ENCODE measurements at regions not wholly inside any gene's neighbourhood (a gene's known extent, or its start where the extent isn't known, plus 50 kb on each side); places are given as distances from the start of the nearest gene placed in this dataset.
A peak's percentile ranks its signal among the peaks of the same experiment; 100 is the strongest.

DNA sequence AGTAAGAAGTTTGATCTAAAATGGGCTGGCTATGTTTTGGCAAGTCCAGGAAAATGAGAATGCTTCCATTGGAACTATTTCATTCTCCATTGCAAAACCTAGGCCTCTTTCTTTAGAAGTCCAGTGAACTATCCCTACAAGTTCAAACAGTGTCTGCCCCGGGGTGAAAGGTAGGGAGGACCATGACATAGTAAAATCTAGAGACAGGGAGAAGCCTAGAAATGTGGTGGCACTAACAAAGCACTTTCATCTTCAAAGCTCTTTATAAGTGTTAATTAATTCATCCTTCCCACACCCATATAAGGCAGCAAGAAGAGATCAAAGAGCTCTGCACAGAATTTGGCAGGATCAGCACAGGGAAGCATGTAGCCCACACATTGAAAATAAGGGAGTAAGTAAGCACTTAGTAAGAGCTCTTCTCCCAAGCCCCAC is 214.5 kb downstream of the IRS1 start:
- ATAC-seq (no peak), DNase-seq (no peak)
- intact Hi-C loops (cut with micrococcal nuclease): no loop called here

DNA sequence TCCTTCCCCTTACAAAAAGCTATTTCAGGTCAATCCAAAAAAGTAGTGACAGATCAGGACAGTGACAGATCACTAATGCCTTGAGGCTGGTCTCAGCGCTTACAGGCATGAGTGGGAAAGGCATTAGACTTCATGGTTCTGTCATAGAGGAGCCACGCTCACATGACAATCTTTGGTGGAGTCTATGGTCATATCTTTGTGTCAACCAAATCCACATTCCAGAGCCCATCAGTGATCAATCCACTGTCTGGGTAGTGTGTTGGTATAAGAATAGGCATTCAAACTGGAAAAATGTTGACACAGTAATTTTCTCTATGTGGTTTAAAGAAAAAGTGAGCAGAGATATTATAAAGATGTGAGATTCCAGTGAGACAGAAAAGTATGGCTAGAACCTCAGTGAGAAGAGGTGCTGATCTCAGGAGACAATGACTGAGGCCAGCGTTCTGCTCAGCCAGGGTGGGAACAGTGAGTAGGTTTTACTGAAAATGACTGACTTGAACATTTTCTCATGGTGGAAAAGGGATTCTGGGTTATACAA is 215.0 kb downstream of the IRS1 start:
- intact Hi-C loops (cut with micrococcal nuclease): no loop called here

DNA sequence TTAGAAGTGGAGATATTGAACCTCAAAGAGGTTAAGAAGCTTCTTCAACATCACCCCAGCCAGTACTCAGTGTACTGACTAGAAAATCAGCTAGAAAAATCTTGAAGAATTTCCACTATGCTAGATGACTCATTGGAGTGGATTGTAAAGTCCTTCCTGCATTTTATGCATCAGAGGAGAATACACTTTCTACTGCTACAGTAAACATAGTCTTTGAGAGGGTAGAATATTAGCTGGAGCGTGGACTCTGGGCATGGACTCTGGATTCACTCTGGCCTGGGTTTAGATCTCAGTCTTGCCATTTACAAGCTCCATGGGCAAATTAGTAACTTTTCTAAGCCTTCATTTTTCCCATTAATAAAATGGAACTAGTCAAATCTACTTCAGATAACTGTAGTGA is 215.9 kb downstream of the IRS1 start:
- ATAC-seq: no peak
- intact Hi-C loops (cut with micrococcal nuclease): no loop called here

More for the DNA sequence above, 215.0 kb downstream of the IRS1 start:
- ATAC-seq: no peak
- no peak for DNase-seq

DNA sequence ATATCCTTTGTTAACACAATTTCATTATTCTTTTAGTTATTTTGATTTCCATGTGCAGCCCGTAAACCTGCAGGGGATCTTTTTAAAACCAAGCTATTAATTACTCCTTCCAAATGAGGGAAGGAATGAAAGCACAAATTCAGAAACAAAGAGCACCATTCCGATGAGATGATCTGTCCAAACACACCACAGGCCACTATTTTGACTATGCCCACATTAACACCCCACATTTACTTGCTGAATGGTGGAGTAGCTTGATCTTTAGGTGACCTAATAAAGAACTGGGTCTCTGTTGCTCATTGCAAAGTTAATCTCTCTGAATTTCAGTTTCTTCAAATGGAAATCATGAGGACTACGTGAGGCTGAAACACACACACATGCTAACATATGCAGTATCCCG is 218.0 kb downstream of the IRS1 start:
- DNase-seq (no peak), ATAC-seq (no peak)
- intact Hi-C loops (cut with micrococcal nuclease): no loop called here

More for the DNA sequence above, 215.9 kb downstream of the IRS1 start:
- DNase-seq: no peak

DNA sequence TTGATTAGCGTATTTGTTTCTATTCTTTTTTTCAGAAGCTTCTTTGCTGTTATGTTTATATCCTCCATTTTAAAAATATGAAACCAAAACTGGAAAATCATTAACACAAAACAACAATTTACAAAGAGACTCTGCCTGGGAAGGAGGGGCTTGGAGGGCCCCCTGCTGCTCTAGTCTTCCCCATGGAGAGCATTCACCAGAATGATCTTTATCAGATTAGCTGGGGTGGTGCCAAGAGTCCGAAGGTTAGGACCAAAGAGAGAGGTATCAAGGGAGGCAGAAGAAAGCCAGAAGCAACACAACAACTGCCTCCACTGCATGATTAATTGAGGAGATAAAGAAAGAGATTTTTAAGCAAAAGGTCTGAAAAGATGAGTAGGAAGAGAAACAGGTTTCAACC is 218.6 kb downstream of the IRS1 start:
- intact Hi-C loops (cut with micrococcal nuclease): no loop called here
- DNase-seq (no peak), ATAC-seq (no peak)

DNA sequence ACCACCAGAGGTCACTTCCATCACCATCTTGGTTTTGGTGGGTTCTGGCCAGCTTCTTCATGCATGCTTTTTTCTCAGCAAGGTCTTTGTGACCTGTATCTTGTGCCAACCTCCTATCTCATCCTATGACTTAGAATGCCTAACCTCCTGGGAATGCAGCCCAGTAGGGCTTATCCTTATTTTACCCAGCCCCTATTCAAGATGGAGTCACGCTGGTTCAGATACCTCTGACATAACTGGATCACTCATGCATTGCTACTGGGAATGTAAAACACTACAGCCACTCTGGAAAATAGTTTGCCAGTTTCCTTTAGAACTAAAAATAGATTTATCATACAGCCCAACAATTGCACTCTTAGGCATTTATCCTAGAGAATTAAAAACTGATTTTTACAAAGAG is 219.2 kb downstream of the IRS1 start:
- intact Hi-C loops (cut with micrococcal nuclease): no loop called here
- ATAC-seq (peak; percentile 90), DNase-seq (no peak)

DNA sequence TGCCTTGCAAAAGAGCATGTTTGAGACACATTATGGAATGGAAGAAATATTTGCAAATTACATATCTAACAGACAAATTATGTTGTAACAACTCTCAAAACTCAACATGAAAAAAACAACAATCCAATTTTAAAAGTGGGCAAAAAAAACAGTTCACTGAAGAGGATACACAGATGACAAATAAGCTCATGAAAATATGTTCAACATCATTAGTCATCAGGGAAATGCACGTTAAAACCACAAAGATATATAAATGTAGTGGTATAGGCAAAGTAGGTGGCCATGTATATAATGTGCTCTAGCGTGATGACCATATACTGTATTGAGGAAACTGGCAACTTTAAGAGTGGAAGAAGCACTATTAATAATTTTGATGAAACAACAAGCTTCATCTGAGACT is 220.1 kb downstream of the IRS1 start:
- DNase-seq: no peak
- intact Hi-C loops (cut with micrococcal nuclease): no loop called here
- ATAC-seq: no peak

DNA sequence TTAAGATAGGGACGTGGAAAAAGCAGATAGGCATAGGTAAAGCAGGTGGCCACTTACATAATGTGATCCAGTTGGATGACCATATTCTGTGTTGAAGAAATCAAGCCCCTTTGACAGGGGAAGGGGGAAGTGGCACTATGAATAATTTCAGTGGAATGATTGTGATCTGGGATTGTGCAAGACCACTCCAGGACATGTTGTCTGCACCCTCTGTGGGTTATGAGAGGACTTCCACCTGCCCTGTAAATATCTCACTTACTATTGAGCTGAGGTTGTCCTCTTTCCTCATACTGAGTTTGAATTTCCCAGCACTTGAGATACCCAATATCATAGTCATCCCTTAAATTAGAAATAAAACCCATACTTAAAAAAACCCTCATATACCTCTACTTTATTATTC is 220.7 kb downstream of the IRS1 start:
- ATAC-seq: peak; percentile 31
- intact Hi-C loops (cut with micrococcal nuclease): no loop called here
- no peak for DNase-seq

DNA sequence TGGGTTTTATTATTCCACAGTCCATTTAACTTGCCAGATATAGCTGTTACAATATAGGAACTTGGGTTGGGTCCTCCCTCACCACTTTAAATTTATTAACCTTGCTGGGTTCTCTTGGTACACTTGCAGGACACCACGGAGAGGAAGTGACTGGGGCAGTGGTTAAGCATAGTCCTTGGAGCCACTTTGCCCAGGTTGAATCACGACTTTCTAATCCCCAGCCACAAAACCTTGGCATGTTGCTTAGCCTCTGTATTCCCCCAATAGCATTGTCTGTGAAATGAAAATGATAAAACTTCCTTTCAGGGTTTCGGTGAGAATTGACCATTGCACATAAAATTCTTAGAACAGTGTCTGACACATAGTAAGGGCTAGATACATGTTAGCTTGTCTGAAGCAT is 221.2 kb downstream of the IRS1 start:
- ATAC-seq (no peak), DNase-seq (no peak)
- intact Hi-C loops (cut with micrococcal nuclease): no loop called here

DNA sequence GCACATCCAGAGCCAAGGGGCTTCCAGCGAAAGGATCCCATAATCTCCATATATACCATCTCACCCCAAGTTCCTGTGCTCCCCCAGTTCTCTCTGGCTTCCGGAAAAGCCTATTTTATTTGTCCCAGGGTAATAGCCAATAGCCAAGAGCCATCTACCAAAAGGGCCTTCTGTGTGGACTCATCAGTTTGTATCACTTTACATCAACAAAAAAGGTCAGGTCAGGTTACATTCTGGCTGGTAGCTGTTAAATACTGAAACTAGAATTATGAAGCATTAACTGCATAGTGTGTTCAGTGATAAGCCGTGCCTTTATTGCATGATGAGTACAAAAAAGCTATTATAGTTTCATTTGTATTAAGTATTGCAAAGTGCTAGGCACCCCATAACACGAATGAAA is 223.7 kb downstream of the IRS1 start:
- no peak for DNase-seq
- no peak for ATAC-seq
- intact Hi-C loops (cut with micrococcal nuclease): no loop called here

DNA sequence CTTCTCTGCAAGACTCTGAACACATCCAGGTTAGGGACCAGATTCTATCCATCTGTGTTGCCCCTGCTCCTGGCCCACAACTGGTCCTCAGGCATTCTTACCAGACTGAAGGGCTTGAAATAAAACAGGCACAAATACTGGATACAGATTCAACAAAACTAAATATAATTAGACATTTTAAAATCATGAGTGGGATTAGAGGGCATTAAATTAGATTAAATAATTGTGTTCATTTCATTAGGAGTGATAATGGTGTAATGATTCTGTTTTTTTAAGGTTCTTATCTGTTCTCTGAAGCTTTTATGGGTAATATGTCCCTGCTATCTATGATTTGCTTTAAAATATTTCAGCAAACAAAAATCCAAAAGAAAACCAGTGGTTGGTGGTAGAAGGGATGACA is 226.5 kb downstream of the IRS1 start:
- ATAC-seq: no peak
- intact Hi-C loops (cut with micrococcal nuclease): no loop called here
- no peak for DNase-seq

DNA sequence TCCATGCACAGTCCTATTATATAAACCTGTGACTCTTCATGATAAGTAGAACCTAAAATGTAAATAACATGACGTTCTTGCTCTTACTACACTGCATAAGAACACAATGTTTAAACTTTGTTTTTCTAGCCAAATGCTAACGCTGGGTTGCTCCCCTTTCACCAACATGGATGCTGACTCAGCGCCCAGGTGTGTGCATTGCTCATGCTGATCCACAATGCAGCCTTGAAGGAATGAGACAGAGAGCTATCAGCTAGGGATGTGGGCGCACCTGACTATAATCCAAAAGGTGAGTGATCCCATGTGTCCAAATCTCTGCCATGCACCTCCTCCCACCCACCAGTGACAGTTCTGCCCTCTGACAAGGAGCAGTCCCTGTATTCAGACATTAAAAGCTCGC is 235.0 kb downstream of the IRS1 start:
- intact Hi-C loops (cut with micrococcal nuclease): no loop called here

DNA sequence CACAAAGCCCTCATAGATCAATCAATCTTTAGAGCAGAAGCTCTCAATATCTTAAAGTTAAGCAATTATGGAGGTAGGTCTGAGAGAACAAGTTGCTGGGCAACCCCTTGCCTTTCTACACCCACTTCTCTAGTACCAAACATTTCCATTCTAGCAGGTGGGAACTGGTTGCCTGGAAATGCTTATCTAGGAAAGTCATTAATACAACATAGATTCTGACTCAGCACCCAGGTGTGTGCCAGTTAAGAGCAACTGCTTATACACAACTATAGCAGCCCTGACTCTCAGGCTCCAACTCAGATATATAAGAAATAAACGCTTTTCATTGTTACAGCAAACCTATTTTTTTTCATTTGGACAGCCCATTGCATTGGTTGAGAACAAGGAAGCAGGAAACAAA is 237.7 kb downstream of the IRS1 start:
- ATAC-seq (no peak), DNase-seq (no peak)
- intact Hi-C loops (cut with micrococcal nuclease): no loop called here

More for the DNA sequence above, 235.0 kb downstream of the IRS1 start:
- no peak for ATAC-seq
- no peak for DNase-seq

DNA sequence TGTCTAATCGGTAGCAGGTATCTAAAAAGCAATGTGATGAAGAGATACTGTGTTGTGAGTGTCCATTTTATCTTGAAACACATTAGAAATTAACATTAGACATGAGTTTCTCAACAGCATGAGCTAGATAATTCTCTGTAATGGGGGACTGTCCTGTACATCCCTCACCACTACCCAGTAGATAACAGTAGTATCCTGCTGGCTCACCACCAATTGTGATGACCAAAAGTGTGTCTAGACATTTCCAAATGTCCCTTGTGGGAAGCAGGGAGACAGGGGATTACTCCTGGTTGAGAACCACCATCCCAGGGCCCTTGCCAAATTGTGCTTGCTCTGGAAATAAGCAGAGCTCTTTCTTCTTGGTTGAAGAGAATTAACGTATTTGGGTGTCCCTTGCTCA is 239.3 kb downstream of the IRS1 start:
- no peak for DNase-seq
- intact Hi-C loops (cut with micrococcal nuclease): no loop called here
- ATAC-seq: peak; percentile 19

DNA sequence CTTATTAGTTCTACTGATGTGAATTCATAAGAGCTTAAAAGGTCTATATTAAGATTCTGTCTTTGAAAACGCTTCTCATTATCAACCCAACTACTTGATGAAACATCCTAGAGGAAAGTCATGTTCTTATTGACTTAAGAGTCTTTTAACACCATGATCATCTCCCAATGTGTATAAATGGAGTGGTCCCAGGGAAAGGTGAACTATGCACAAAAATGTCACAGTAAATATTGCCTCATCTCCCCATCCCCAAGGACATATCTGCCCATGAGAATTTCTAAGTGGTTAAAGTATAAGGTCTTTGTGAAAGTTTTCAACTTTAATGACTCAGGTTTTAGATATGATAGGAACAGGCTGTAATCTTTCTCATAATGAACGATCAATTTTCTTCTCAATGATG is 240.1 kb downstream of the IRS1 start:
- intact Hi-C loops (cut with micrococcal nuclease): no loop called here
- ATAC-seq (no peak), DNase-seq (no peak)

DNA sequence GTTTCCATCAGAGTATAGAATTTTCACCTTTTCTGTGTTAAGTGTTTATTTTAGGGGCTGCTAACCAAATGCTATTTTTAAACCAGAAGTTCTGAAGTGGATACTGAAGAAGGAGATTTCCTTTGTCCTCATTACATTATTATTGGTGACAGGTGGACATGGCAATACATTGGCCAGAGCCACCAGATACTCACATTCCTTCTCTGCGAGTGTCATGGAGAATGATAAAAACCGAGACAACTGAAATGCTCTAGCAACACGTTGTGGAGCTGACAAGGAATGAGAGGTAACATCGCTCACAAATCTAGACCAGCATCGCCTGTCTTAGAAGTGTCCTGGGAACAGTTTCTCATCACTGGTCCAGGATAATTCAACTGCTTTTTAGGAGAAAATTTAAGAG is 241.2 kb downstream of the IRS1 start:
- intact Hi-C loops (cut with micrococcal nuclease): no loop called here
- ATAC-seq (peak; percentile 86), DNase-seq (no peak)

DNA sequence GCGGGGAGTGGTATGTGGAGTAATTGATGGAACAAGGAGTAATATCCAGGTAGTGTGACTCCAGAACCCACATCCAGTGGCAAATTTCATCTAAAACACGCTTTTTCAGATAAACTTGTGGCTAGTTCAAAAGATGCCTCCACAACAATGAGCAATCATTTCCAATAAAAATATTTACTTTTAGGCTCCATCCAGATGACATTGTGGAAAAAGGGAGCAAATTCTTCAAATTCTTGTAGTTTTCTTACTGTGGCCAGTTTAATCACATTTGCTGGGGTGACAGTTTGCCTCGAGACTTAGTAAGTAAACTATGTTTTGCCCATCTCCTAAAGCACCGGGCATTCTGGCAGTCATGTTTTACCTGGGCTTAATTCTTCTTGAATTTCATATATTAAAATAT is 243.6 kb downstream of the IRS1 start:
- DNase-seq: no peak
- no peak for ATAC-seq
- intact Hi-C loops (cut with micrococcal nuclease): no loop called here

DNA sequence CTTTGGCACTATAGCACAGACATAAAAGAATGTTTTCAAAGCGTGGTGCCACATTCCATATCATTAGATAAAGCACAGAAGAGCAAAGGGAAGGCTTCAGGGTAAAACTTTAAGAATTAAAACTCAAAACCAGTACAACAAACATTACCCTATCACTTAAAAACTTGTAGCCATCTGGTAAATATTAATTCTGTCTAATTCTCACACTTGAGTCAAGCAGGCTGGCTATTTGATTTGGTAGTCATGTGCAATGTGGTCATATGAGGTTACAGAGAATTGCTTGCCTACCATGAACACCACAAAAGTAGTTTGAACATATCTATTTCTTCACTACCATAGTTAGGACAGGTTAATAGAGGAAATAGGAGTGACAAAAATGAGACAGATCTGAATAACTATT is 244.9 kb downstream of the IRS1 start:
- ATAC-seq (no peak), DNase-seq (no peak)
- intact Hi-C loops (cut with micrococcal nuclease): no loop called here

DNA sequence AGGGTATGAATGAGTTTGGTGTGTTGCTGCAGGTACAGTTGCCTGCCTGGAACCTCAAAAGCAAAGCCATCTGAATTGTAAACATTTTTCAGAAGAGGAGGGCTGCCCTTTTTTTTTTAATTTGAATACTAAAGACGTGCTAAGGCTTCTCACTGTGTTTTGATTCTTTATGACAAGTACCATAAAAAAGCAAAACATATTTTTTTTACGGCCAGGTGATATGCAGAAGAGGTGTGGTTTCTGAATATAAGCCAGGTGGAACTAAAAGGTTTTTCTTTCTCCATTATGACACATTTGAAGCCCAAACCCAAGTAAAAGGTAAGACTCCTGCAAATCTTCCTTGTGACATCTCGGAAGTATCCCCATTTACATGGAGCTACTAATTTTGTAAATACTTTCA is 246.3 kb downstream of the IRS1 start:
- DNase-seq: no peak

DNA sequence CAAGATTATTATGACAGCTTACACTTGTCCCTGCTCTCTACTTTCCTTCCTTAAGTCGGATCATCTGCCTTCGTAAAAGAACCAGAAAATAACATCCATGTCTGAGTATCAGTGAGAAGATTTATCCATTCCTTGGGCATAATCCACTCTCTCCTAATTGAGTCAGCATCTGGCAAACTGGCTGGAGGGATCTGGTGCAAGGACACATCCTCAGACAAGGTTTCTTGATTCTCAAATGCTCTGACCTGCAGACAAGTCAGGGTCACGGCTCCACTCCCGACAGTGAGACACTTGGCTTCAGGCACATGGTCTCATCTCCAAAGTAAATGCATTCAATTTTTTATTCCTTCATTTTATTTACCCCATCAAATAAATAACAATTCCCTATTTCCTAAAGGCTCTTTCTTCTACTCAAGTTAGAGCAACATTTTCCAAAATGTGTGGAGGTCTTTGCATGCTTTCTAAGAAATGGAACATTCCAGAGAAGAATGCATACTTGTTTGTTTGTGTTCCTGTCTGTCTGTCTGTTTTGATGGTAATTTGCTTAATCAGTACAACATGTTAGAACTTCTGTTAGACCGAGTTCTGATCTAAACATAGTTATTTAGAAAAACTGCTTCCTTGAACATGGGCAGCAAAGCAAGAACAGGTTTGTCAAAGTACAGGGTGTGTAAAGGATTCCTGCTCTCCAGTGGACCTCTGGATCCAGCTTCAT is 246.9 kb downstream of the IRS1 start:
- intact Hi-C loops (cut with micrococcal nuclease): no loop called here
- ATAC-seq (no peak), DNase-seq (no peak)

More for the DNA sequence above, 246.3 kb downstream of the IRS1 start:
- intact Hi-C loops (cut with micrococcal nuclease): no loop called here
- no peak for ATAC-seq

DNA sequence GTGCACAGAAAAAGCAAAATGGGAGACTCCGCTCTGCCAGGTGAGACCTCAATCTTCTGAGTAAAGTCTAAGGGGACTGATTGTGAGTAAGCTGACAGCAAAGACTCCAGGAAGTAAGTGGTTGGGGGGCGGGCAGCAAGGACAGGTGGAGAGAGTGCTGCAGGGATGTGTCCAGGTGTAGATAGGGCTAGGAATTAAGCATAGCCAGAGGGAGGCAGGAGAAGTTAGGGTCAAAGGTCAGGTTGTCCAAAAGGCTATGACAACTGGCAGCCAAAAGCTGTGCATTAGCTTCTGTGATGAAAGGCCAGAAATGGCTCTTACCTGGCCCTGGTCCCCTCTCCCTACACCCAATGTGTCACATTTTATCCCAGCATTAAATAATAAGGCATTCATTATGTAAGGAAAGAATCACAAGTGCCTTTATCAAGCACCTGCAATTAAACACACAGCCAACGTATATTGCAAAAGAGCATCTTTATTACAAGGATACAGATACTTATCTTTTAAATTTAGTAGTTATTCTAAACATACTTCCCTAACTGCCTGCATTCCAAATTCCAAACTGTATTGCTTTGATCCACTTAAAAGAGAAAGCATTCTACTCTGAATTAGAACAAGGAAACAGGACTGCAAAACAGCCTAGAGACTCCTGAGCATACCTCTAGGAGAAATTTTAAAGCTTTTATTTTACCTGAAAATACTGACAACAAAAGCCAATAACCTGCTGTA is 247.9 kb downstream of the IRS1 start:
- DNase-seq (no peak), ATAC-seq (no peak)
- intact Hi-C loops (cut with micrococcal nuclease): no loop called here
